ENCODE measurements at regions not wholly inside any gene's neighbourhood (a gene's known extent, or its start where the extent isn't known, plus 50 kb on each side); places are given as distances from the start of the nearest gene placed in this dataset.

DNA sequence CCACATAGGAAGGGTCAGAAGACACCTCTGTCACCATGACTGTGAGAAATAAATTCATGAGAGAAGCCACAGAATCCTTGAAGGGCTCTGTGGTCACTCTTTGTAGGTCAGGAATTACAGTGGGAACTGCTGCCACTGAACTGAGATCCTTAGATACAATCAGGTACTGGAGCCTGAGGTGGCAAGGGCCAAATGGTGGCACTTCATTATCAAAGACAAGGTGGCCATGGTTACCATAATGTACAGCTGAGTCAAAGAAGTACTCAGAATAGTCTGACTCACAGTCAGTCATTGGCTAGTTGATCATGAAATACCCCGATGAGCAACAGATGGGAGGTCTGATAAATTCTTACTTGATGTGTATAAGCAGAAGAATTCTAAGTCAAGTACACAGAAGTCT is 131.9 kb downstream of the RTL3 start:
- TF ChIP-seq, protein P1, sequence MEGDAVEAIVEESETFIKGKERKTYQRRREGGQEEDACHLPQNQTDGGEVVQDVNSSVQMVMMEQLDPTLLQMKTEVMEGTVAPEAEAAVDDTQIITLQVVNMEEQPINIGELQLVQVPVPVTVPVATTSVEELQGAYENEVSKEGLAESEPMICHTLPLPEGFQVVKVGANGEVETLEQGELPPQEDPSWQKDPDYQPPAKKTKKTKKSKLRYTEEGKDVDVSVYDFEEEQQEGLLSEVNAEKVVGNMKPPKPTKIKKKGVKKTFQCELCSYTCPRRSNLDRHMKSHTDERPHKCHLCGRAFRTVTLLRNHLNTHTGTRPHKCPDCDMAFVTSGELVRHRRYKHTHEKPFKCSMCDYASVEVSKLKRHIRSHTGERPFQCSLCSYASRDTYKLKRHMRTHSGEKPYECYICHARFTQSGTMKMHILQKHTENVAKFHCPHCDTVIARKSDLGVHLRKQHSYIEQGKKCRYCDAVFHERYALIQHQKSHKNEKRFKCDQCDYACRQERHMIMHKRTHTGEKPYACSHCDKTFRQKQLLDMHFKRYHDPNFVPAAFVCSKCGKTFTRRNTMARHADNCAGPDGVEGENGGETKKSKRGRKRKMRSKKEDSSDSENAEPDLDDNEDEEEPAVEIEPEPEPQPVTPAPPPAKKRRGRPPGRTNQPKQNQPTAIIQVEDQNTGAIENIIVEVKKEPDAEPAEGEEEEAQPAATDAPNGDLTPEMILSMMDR (IDR thresholded peaks at IDR 0.05) = no peak
- TF ChIP-seq POLR2A (IDR thresholded peaks at IDR 0.05) = no peak

Measured in body of pancreas (tissue), 4 donors.